GM23338 (cell line): ENCODE measurements at regions not wholly inside any gene's neighbourhood (a gene's known extent, or its start where the extent isn't known, plus 50 kb on each side); places are given as distances from the start of the nearest gene placed in this dataset. TPM values are rescaled to one million over a fixed set of nuclear protein-coding genes. Genes with fewer than 3 reads are reported as not detected.

Source experiments
- ATAC-seq: fragments of 200-7000 bp; cut with Tn5 transposase; 3 replicates; pipeline ENCODE4 v1.9.1; 2020
- DNase-seq: peaks from one replicate; pipeline ENCODE4 v3.0.0-alpha.2; 2015; ENCODE audit warnings: low spot score
- H2AFZ ChIP-seq: fragments of 200-600 bp; sonication (generic); 2 replicates; pipeline ENCODE4 v1.8.0; 2016; ENCODE audit warnings: antibody characterized with exemption, mild to moderate bottlenecking, moderate library complexity
- H3F3A ChIP-seq: fragments of 200-600 bp; sonication (generic); replicated peaks from 2 replicates; pipeline ENCODE4 v1.8.0; 2017; ENCODE audit warnings: antibody characterized with exemption, mixed run types, low read depth
- H3K27ac ChIP-seq: fragments of 200-600 bp; sonication (generic); 2 replicates; pipeline ENCODE4 v1.6.1; 2016; ENCODE audit warnings: low read depth
- H3K27me3 ChIP-seq: fragments of 200-600 bp; sonication (generic); 2 replicates; pipeline ENCODE4 v1.8.0; 2016; ENCODE audit warnings: mild to moderate bottlenecking, mixed run types, moderate library complexity; ENCODE audit not compliant: insufficient read depth
- H3K36me3 ChIP-seq: fragments of 200-600 bp; sonication (generic); 2 replicates; pipeline ENCODE4 v1.8.0; 2016; ENCODE audit warnings: mild to moderate bottlenecking; ENCODE audit not compliant: insufficient read depth
- H3K4me1 ChIP-seq: fragments of 200-600 bp; sonication (generic); 2 replicates; pipeline ENCODE4 v1.8.0; 2016; ENCODE audit warnings: mild to moderate bottlenecking, moderate library complexity; ENCODE audit not compliant: insufficient read depth
- H3K4me2 ChIP-seq: fragments of 200-600 bp; sonication (generic); 2 replicates; pipeline ENCODE4 v1.7.1; 2017; ENCODE audit warnings: mixed run types
- H3K4me3 ChIP-seq: fragments of 200-600 bp; sonication (generic); 2 replicates; pipeline ENCODE4 v1.6.1; 2016; ENCODE audit warnings: mixed run types
- H3K79me2 ChIP-seq: fragments of 200-600 bp; sonication (generic); replicated peaks from 2 replicates; pipeline ENCODE4 v1.8.0; 2017; ENCODE audit warnings: mild to moderate bottlenecking; ENCODE audit not compliant: insufficient read depth
- H3K9me2 ChIP-seq: fragments of 200-600 bp; sonication (generic); 2 replicates; pipeline ENCODE4 v1.8.0; 2017; ENCODE audit not compliant: insufficient read depth
- H4K20me1 ChIP-seq: fragments of 200-600 bp; sonication (generic); replicated peaks from 2 replicates; pipeline ENCODE4 v1.8.0; 2017; ENCODE audit warnings: mild to moderate bottlenecking; ENCODE audit not compliant: insufficient read depth
- H3K27ac Mint-ChIP-seq: 2 replicates; pipeline ENCODE4 v1.8.0; 2020; ENCODE audit warnings: inconsistent platforms, mild to moderate bottlenecking, moderate library complexity, mixed read lengths
- H3K27me3 Mint-ChIP-seq: 3 replicates; pipeline ENCODE4 v1.8.0; 2022; ENCODE audit warnings: low read depth, mild to moderate bottlenecking, moderate library complexity, mixed read lengths, inconsistent platforms; ENCODE audit not compliant: insufficient read depth, poor library complexity
- H3K36me3 Mint-ChIP-seq: 3 replicates; pipeline ENCODE4 v1.8.0; 2021; ENCODE audit warnings: low read depth, mild to moderate bottlenecking, inconsistent platforms, moderate library complexity, mixed read lengths
- H3K4me1 Mint-ChIP-seq: 3 replicates; pipeline ENCODE4 v1.8.0; 2020; ENCODE audit warnings: mild to moderate bottlenecking, inconsistent platforms, mixed read lengths
- H3K4me3 Mint-ChIP-seq: 3 replicates; pipeline ENCODE4 v1.8.0; 2021; ENCODE audit warnings: moderate library complexity, mild to moderate bottlenecking, inconsistent platforms, mixed read lengths
- H3K9me3 Mint-ChIP-seq: 3 replicates; pipeline ENCODE4 v1.8.0; 2020; ENCODE audit warnings: moderate library complexity, mild to moderate bottlenecking, inconsistent platforms, mixed read lengths
- ZNF331 ChIP-seq: fragments of 250-450 bp; sonication (Bioruptor Pico); IDR thresholded peaks from 2 replicates; pipeline ENCODE4 v1.5.0; 2020; ENCODE audit warnings: low read depth, mild to moderate bottlenecking, moderate library complexity
- small RNA-seq: library from RNA; depleted of rRNA; stranded (forward); fragments of <200 nt; gene quantifications from one replicate; pipeline ENCODE3, GENCODE V24; 2014; ENCODE audit warnings: low replicate concordance

DNA sequence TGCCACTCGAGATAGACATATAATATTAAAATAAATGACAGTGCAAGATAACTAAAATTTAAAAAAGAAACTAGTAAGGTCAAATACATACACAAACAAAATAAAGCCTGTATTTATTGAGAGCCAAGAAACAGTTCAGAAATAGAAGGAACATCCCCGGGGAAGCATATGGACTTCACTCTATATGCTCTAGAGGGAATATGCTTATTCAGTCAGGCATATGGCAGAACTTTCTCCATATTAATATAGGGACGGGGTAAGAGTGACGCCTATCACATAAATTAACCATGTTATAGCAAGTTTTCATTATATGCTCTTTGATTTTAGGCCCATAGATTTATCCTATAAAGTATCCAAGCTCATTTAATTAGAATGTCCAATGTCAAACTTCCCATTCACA lies 56.7 kb upstream of the EFHC2 start:
- DNase-seq = no peak
- Mint-ChIP-seq H3K36me3 (no peaks in the 10 kb centered on the region), H3K4me1 (no peaks in the 10 kb centered on the region), H3K27ac (no peak overlapping the region), H3K9me3 (no peaks in the 10 kb centered on the region), H3K4me3 (no peak overlapping the region), H3K27me3 (no peaks in the 10 kb centered on the region)
- H3K4me2 ChIP-seq = no peak overlapping the region
- no peak overlapping the region for H3K27ac ChIP-seq
- H2AFZ ChIP-seq = no peak overlapping the region
- H3K36me3 ChIP-seq = no peaks in the 10 kb centered on the region
- no peak for ATAC-seq
- H3F3A ChIP-seq = no peaks in the 10 kb centered on the region
- H3K27me3 ChIP-seq = no peaks in the 10 kb centered on the region
- no peaks in the 10 kb centered on the region for H4K20me1 ChIP-seq
- no peaks in the 10 kb centered on the region for H3K79me2 ChIP-seq
- no peak for TF ChIP-seq ZNF331 (CRISPR knock-in tag)
- no peak overlapping the region for H3K4me3 ChIP-seq
- no peaks in the 10 kb centered on the region for H3K9me2 ChIP-seq
- no peaks in the 10 kb centered on the region for H3K4me1 ChIP-seq

Small RNA genes lying in the stretch of these regions (small RNA-seq; reads per million reads assigned to genes)
- not detected for gene RF00019
